Memory B cell (primary cell): ENCODE measurements at regions not wholly inside any gene's neighbourhood (a gene's known extent, or its start where the extent isn't known, plus 50 kb on each side); places are given as distances from the start of the nearest gene placed in this dataset.

ENCODE experiments used
- ATAC-seq: fragments of 150-1000 bp; cut with Tn5 transposase; 2 replicates; pipeline ENCODE4 v1.10.0; 2021; ENCODE audit warnings: low read depth, mild to moderate bottlenecking, moderate library complexity
- DNase-seq, 2 donors: peaks; one replicate each; pipeline ENCODE4 v3.0.0; 2022; ENCODE audit warnings: low spot score in 2 of 2
- H3K27ac Mint-ChIP-seq: one replicate; pipeline ENCODE4 v1.8.0; 2022; ENCODE audit warnings: mild to moderate bottlenecking, moderate library complexity, mixed read lengths
- H3K27me3 Mint-ChIP-seq: one replicate; pipeline ENCODE4 v1.8.0; 2022; ENCODE audit warnings: mixed read lengths
- H3K36me3 Mint-ChIP-seq: one replicate; pipeline ENCODE4 v1.8.0; 2022; ENCODE audit warnings: mild to moderate bottlenecking, mixed read lengths
- H3K4me1 Mint-ChIP-seq: one replicate; pipeline ENCODE4 v1.8.0; 2022; ENCODE audit warnings: mixed read lengths
- H3K4me3 Mint-ChIP-seq: one replicate; pipeline ENCODE4 v1.8.0; 2022; ENCODE audit warnings: mild to moderate bottlenecking, moderate library complexity, mixed read lengths
- H3K9me3 Mint-ChIP-seq: one replicate; pipeline ENCODE4 v1.8.0; 2022; ENCODE audit warnings: mixed read lengths

DNA sequence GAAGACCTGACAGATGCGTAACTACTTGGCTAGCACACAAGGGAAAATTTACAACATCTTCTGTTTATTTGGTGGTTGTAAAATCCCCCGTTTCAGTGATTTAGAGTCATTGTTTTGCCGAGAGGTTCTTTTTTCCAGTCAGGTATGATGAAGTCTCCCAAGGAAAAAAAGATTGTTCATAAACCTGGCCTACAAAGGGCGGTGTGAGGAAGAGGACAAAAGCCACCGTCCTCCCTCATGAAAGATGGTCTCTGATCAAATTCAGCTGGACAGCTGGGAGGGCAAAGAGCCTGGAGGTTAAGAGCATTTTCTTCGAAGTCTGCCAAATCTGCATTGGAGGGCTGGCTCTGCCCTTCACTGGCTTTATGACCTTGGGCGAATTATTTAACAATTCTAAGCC lies 419.9 kb downstream of the HAPSTR1 start:
- no peak for DNase-seq
- Mint-ChIP-seq H3K27me3 (peaks cover 2% of the 10 kb centered on the region), H3K4me1 (no peaks in the 10 kb centered on the region), H3K27ac (no peak overlapping the region), H3K4me3 (no peak overlapping the region), H3K9me3 (peaks cover 12% of the 10 kb centered on the region), H3K36me3 (no peaks in the 10 kb centered on the region)
- ATAC-seq: no peak

- H3K4me1 Mint-ChIP-seq: no peaks in the 10 kb centered on the region
- H3K4me3 Mint-ChIP-seq: no peak overlapping the region
- no peak overlapping the region for H3K27ac Mint-ChIP-seq
- H3K36me3 Mint-ChIP-seq: no peaks in the 10 kb centered on the region
- ATAC-seq: no peak
- no peaks in the 10 kb centered on the region for H3K27me3 Mint-ChIP-seq
- no peak for DNase-seq
- peaks cover 6% of the 10 kb centered on the region for H3K9me3 Mint-ChIP-seq
These were observed 425.0 kb downstream of the HAPSTR1 start for GRCh38 chr16:9516444-9516843.

DNA sequence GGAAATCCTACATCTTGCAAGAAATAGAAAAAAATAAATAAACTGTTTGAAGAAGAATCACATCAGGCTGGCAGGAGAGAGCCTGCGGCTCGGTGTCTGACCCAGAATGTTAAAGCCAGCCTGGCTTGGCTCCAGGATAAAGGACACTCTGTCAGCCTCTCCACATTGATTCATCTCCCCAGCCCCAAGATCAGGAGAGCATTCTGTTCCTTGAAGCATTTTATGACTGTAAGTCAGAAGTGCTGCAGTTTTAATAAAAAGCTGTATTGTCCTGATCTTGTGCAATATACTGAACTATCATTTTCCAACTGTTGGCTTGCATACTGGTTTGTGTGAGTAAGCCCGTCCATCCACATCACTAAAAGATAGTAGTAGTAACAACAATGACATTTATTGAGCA lies 426.6 kb downstream of the HAPSTR1 start:
- Mint-ChIP-seq H3K9me3 (peaks cover 3% of the 10 kb centered on the region), H3K4me3 (no peak overlapping the region), H3K36me3 (no peaks in the 10 kb centered on the region), H3K27me3 (no peaks in the 10 kb centered on the region), H3K4me1 (no peaks in the 10 kb centered on the region), H3K27ac (no peak overlapping the region)
- no peak for ATAC-seq
- no peak for DNase-seq

DNA sequence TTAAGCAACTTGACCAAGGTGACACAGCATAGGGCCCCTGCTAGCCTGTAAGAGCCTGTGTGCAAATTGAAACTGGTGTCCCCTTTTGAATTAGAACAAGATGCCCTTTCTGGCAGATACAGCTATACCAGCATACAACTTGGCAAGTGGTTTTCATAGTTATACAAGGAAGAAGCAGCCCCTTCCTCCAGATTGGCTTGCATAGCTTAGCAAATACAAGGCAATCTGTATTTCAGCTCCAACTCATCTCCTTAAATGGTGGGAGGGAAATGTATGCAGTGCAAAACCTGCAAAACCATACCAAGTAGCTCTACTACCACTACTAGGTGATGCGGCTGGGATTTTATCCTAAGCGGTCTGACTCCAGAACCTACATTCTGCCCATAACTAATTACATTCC lies 427.1 kb downstream of the HAPSTR1 start:
- no peak for DNase-seq
- Mint-ChIP-seq H3K36me3 (no peaks in the 10 kb centered on the region), H3K4me1 (no peaks in the 10 kb centered on the region), H3K4me3 (no peak overlapping the region), H3K27ac (no peak overlapping the region), H3K9me3 (peaks cover 1% of the 10 kb centered on the region), H3K27me3 (no peaks in the 10 kb centered on the region)
- no peak for ATAC-seq

DNA sequence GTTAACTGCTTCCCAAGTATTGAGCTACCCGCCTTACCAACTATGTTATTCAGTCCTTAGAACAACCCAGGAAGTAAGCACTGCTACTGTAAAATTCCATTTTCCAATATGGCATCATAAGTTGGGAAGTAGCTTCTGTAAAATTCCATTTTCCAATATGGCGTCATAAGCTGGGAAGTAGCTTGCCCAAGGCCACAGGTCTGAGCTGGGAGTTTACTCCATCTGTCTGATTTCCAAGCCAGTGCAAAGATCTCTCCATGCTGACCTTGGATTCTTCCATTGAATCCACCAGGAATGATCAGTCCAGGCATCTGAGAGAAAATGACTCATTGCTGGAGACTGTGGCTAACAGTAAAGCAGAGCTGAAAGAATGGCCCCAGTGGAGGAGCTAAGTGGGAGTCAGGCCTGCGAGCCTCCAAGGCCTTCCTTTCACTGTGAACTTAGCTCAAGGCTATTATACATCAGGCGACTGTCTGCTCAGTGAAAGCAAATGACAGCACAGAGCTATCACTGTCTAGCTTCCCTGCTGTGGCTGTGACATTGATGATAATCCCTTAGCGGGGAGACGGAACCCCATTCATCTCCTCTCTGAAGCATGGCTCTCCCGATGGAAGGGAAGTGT lies 430.4 kb downstream of the HAPSTR1 start:
- H3K4me3 Mint-ChIP-seq: no peak overlapping the region
- H3K4me1 Mint-ChIP-seq: no peaks in the 10 kb centered on the region

GRCh38 chr16:9522614-9523013 lies 431.2 kb downstream of the HAPSTR1 start:
- H3K36me3 Mint-ChIP-seq: no peaks in the 10 kb centered on the region
- H3K4me3 Mint-ChIP-seq: no peak overlapping the region
- no peak for ATAC-seq
- H3K27ac Mint-ChIP-seq: no peak overlapping the region
- no peaks in the 10 kb centered on the region for H3K4me1 Mint-ChIP-seq
- H3K9me3 Mint-ChIP-seq: peaks cover 13% of the 10 kb centered on the region
- DNase-seq: no peak
- H3K27me3 Mint-ChIP-seq: peaks cover 2% of the 10 kb centered on the region

More for the DNA sequence above, 430.4 kb downstream of the HAPSTR1 start:
- peaks cover 13% of the 10 kb centered on the region for H3K9me3 Mint-ChIP-seq
- H3K27me3 Mint-ChIP-seq: peaks cover 2% of the 10 kb centered on the region
- DNase-seq: no peak
- no peak for ATAC-seq
- H3K36me3 Mint-ChIP-seq: no peaks in the 10 kb centered on the region
- no peak overlapping the region for H3K27ac Mint-ChIP-seq

DNA sequence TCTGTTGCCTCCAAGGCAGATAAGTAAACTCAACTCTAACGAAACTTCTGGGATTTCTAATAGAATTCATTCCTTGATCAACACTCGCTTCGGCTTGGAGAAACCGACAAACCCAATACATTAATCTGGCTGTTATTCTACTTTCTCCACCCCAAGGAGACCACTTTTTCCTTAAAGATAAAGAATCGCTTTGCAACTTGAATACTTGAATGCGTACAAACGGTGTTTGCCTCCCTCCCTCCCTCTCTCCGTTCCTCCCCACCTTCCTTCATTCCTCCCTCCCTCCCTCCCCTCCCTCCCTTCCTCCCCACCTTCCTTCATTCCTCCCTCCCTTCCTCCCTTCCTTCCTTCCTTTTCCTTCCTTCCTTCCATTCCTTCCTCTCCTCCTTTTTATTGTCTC lies 432.6 kb downstream of the HAPSTR1 start:
- no peak for ATAC-seq
- Mint-ChIP-seq H3K27me3 (peaks cover 2% of the 10 kb centered on the region), H3K4me3 (no peak overlapping the region), H3K36me3 (no peaks in the 10 kb centered on the region), H3K9me3 (peaks cover 13% of the 10 kb centered on the region), H3K27ac (no peak overlapping the region), H3K4me1 (no peaks in the 10 kb centered on the region)
- DNase-seq: no peak

DNA sequence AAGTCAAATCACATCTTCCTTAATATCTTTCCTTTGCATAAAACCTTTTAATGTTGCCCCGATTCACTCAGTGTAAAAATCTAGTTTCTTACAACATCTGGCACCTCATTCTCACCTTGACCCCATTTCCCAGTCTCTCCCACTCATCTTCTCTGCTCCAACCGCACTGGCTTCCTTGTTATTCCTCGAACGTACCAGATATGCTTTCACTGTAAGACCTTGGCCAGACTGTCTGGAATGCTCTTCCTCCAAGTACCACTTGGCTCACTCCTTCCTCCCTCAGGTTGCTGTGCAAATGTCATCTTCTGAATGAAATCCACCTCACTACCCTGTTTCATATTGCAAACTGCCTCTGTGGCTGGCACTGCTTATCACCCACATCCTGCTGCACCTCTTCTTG lies 433.6 kb downstream of the HAPSTR1 start:
- H3K27me3 Mint-ChIP-seq: peaks cover 2% of the 10 kb centered on the region
- no peak for ATAC-seq

DNA sequence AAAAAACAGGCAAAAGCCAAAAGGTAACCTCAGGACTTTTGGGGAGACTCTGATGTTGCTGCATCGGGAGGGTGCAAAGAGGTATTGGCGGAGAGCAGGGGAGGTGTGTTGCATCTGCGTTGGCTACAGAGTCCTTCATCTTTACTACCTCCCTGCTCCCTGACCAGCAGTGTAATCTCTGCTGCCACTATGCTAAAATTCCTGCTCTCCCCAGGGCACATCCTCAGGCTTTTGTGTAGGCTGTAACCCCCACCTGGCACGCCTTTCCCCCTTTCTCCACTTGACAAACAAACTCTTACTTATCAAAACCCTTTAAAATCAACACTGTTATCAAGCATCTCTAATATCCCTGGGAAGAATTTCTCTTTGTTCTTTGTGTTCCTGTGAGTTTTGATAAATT lies 435.3 kb downstream of the HAPSTR1 start:
- H3K9me3 Mint-ChIP-seq: peaks cover 13% of the 10 kb centered on the region
- H3K36me3 Mint-ChIP-seq: no peaks in the 10 kb centered on the region
- peaks cover 2% of the 10 kb centered on the region for H3K27me3 Mint-ChIP-seq
- no peaks in the 10 kb centered on the region for H3K4me1 Mint-ChIP-seq
- ATAC-seq (no peak), DNase-seq (no peak)
- H3K4me3 Mint-ChIP-seq: no peak overlapping the region
- H3K27ac Mint-ChIP-seq: no peak overlapping the region

More for the DNA sequence above, 433.6 kb downstream of the HAPSTR1 start:
- Mint-ChIP-seq H3K9me3 (peaks cover 13% of the 10 kb centered on the region), H3K27ac (no peak overlapping the region), H3K36me3 (no peaks in the 10 kb centered on the region), H3K4me3 (no peak overlapping the region), H3K4me1 (no peaks in the 10 kb centered on the region)
- DNase-seq: no peak

GRCh38 chr16:9527976-9528375 lies 436.5 kb downstream of the HAPSTR1 start:
- DNase-seq: no peak
- Mint-ChIP-seq H3K4me1 (no peaks in the 10 kb centered on the region), H3K9me3 (peaks cover 13% of the 10 kb centered on the region), H3K36me3 (no peaks in the 10 kb centered on the region), H3K27ac (no peak overlapping the region), H3K27me3 (peaks cover 2% of the 10 kb centered on the region), H3K4me3 (no peak overlapping the region)
- ATAC-seq: no peak

GRCh38 chr16:9528511-9529079 lies 437.2 kb downstream of the HAPSTR1 start:
- H3K27ac Mint-ChIP-seq: no peak overlapping the region
- peaks cover 13% of the 10 kb centered on the region for H3K9me3 Mint-ChIP-seq

GRCh38 chr16:9533042-9533441 lies 441.6 kb downstream of the HAPSTR1 start:
- no peak for ATAC-seq
- Mint-ChIP-seq H3K36me3 (no peaks in the 10 kb centered on the region), H3K9me3 (peaks cover 9% of the 10 kb centered on the region), H3K4me3 (no peak overlapping the region), H3K27ac (no peak overlapping the region), H3K27me3 (peaks cover 5% of the 10 kb centered on the region), H3K4me1 (no peaks in the 10 kb centered on the region)
- no peak for DNase-seq

More at GRCh38 chr16:9528511-9529079, 437.2 kb downstream of the HAPSTR1 start:
- Mint-ChIP-seq H3K27me3 (peaks cover 3% of the 10 kb centered on the region), H3K36me3 (no peaks in the 10 kb centered on the region), H3K4me3 (no peak overlapping the region), H3K4me1 (no peaks in the 10 kb centered on the region)
- no peak for DNase-seq
- ATAC-seq: no peak

DNA sequence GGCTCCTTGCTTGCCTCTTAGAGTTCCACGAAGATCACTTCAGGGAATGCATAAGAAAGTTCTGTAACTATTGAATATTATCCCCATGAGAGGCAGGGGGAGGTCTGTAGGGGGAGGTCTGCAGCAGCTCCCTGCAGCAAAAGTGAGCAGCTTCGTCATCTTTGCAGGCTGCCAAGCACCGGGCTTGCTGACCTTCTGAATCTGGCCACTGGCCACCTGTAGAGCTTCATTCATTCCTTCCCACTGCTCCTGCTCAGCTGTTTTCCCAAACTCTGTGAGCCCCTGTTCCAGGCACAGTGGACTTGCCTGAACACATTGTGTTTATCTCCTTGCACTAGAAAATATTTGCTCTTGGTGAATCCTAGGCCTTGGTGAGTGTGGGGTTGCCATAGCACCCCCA lies 443.3 kb downstream of the HAPSTR1 start:
- Mint-ChIP-seq H3K27ac (no peak overlapping the region), H3K36me3 (no peaks in the 10 kb centered on the region), H3K4me3 (no peak overlapping the region), H3K9me3 (peaks cover 12% of the 10 kb centered on the region), H3K4me1 (no peaks in the 10 kb centered on the region), H3K27me3 (peaks cover 5% of the 10 kb centered on the region)
- DNase-seq (no peak), ATAC-seq (no peak)

DNA sequence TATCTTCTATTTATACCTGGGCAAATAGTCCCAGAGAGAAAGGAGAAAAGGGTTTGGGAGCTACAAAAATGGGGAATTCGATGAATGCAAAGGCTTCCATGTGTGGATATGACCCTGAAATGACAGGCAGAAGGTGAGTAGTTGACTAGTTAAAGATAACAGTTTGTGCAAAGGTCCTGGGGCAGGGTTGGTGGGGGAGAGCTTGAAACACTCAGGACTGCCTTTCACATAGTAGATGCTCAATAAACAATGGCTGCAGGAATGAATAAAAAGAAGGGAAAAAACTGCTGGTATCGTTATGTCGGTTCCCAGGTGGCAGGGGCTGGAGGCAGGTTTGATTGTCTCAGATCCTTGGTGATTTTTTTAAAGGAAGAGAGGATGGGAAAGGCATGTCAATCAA lies 445.5 kb downstream of the HAPSTR1 start:
- no peaks in the 10 kb centered on the region for H3K4me1 Mint-ChIP-seq
- no peak for ATAC-seq
- no peaks in the 10 kb centered on the region for H3K36me3 Mint-ChIP-seq
- H3K4me3 Mint-ChIP-seq: no peak overlapping the region
- peaks cover 5% of the 10 kb centered on the region for H3K27me3 Mint-ChIP-seq
- H3K27ac Mint-ChIP-seq: no peak overlapping the region
- H3K9me3 Mint-ChIP-seq: peaks cover 12% of the 10 kb centered on the region
- no peak for DNase-seq

DNA sequence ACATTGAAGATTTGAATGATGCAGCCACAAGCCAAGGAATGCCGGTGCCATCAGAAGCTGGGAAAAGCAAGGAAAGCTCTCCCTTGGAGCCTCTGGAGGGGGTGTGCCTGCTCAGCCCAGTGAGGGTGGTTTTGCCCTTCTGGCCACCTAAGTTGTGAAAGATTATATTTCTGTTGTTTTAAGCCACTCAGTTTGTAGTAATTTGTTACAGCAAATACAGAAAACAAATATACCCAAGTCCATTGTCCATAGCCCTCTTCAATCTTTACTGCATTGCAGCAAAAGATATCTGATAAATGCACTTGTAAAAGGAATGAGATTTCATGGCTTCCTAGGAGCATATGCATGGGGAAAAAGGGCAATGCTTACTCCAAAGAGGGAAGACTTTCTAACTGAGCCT lies 447.9 kb downstream of the HAPSTR1 start:
- no peaks in the 10 kb centered on the region for H3K4me1 Mint-ChIP-seq

More for the DNA sequence above, 447.9 kb downstream of the HAPSTR1 start:
- Mint-ChIP-seq H3K36me3 (no peaks in the 10 kb centered on the region), H3K4me3 (no peak overlapping the region), H3K9me3 (peaks cover 12% of the 10 kb centered on the region), H3K27me3 (peaks cover 5% of the 10 kb centered on the region), H3K27ac (no peak overlapping the region)
- no peak for ATAC-seq
- no peak for DNase-seq
